Activated naive CD4-positive, alpha-beta T cell treated with anti-CD3 and anti-CD28 coated beads, Interleukin-2, amount 50 U/mL, for 16 hours (primary cell): ENCODE measurements at regions not wholly inside any gene's neighbourhood (a gene's known extent, or its start where the extent isn't known, plus 50 kb on each side); places are given as distances from the start of the nearest gene placed in this dataset.
"Not testable (repeated sequence)": the region's sequence is repeated elsewhere in the genome, so short reads cannot be mapped to it uniquely, and the experiment has no call there.

Experiments
- DNase-seq: peaks from one replicate; pipeline ENCODE4 v3.0.0-alpha.2; 2020

- DNase-seq = no peak
Observed at GRCh38 chr4:129254526-129254925, 158.6 kb downstream of the C4orf33 start.

- DNase-seq = no peak
Observed at GRCh38 chr4:129261584-129261983, 165.6 kb downstream of the C4orf33 start.

GRCh38 chr4:129264008-129264657 is 168.2 kb downstream of the C4orf33 start:
- DNase-seq = no peak

GRCh38 chr4:129278868-129279267 is 182.9 kb downstream of the C4orf33 start:
- DNase-seq = no peak

- no peak for DNase-seq
Observed at GRCh38 chr4:129282293-129282692, 186.3 kb downstream of the C4orf33 start.

- DNase-seq = not testable (repeated sequence)
Observed at GRCh38 chr4:129292194-129292593, 196.2 kb downstream of the C4orf33 start.

GRCh38 chr4:129314781-129315180 is 218.8 kb downstream of the C4orf33 start:
- DNase-seq = no peak

- no peak for DNase-seq
Observed at GRCh38 chr4:129322920-129323319, 227.0 kb downstream of the C4orf33 start.

GRCh38 chr4:129323658-129324057 is 227.7 kb downstream of the C4orf33 start:
- DNase-seq = no peak

GRCh38 chr4:129326571-129327460 is 230.9 kb downstream of the C4orf33 start:
- DNase-seq = no peak

GRCh38 chr4:129327637-129328036 is 231.7 kb downstream of the C4orf33 start:
- no peak for DNase-seq

- DNase-seq = no peak
Observed at GRCh38 chr4:129328162-129328561, 232.2 kb downstream of the C4orf33 start.

GRCh38 chr4:129334136-129334535 is 238.2 kb downstream of the C4orf33 start:
- DNase-seq = no peak

GRCh38 chr4:129335276-129335675 is 239.3 kb downstream of the C4orf33 start:
- no peak for DNase-seq

- no peak for DNase-seq
Observed at GRCh38 chr4:129335818-129336217, 239.9 kb downstream of the C4orf33 start.

- no peak for DNase-seq
Observed at GRCh38 chr4:129336457-129337227, 240.7 kb downstream of the C4orf33 start.

- no peak for DNase-seq
Observed at GRCh38 chr4:129337228-129337620, 241.3 kb downstream of the C4orf33 start.

- no peak for DNase-seq
Observed at GRCh38 chr4:129342819-129343408, 247.0 kb downstream of the C4orf33 start.

- no peak for DNase-seq
Observed at GRCh38 chr4:129344058-129344457, 248.1 kb downstream of the C4orf33 start.

- no peak for DNase-seq
Observed at GRCh38 chr4:129345609-129346008, 249.7 kb downstream of the C4orf33 start.

GRCh38 chr4:129346036-129346435 is 250.1 kb downstream of the C4orf33 start:
- no peak for DNase-seq

GRCh38 chr4:129346734-129347133 is 250.8 kb downstream of the C4orf33 start:
- DNase-seq = no peak
